ENCODE measurements at regions not wholly inside any gene's neighbourhood (a gene's known extent, or its start where the extent isn't known, plus 50 kb on each side); places are given as distances from the start of the nearest gene placed in this dataset.

- DNase-seq (ENCODE audit: low spot score) (no peak), ATAC-seq (no peak)
- no peak overlapping the region for H3K4me3 Mint-ChIP-seq
- TF ChIP-seq ZNF462 (CRISPR knock-in tag; IDR thresholded peaks at IDR 0.05) (no peak), ZNF114 (CRISPR knock-in tag; IDR thresholded peaks at IDR 0.05) (no peak), JUNB (IDR thresholded peaks at IDR 0.05; ENCODE audit: unreplicated experiment) (no peak), CREB1 (CRISPR knock-in tag; IDR thresholded peaks at IDR 0.05; ENCODE audit: low read depth) (no peak), EZH2 (IDR thresholded peaks at IDR 0.05; ENCODE audit: low read depth, unreplicated experiment) (no peak), REST (IDR thresholded peaks at IDR 0.05; ENCODE audit: unreplicated experiment) (no peak), CTCF (conservative IDR thresholded peaks at IDR 0.05; ENCODE audit: low read depth in 2 of 2) (no peak), POLR2AphosphoS5 (IDR thresholded peaks at IDR 0.05; ENCODE audit: low read depth) (no peak), ZNF331 (CRISPR knock-in tag; IDR thresholded peaks at IDR 0.05; ENCODE audit: low read depth) (no peak), STAT1 (IDR thresholded peaks at IDR 0.05; ENCODE audit: unreplicated experiment) (no peak), ETS1 (IDR thresholded peaks at IDR 0.05) (no peak), EZH2phosphoT487 (IDR thresholded peaks at IDR 0.05; ENCODE audit: unreplicated experiment) (no peak), NANOG (IDR thresholded peaks at IDR 0.05; ENCODE audit: borderline replicate concordance) (no peak)
- Histone ChIP-seq H3F3A (replicated peaks; ENCODE audit: low read depth) (no peaks in the 10 kb centered on the region), H2AFZ (peak overlapping the region; percentile 38; the same call in 1 of the 2 replicates), H3K36me3 (ENCODE audit: insufficient read depth) (no peaks in the 10 kb centered on the region), H3K9me2 (ENCODE audit: insufficient read depth) (peaks cover 2% of the 10 kb centered on the region; the same call in 1 of the 2 replicates), H3K79me2 (replicated peaks; ENCODE audit: insufficient read depth) (no peaks in the 10 kb centered on the region), H3K27ac (ENCODE audit: low read depth) (no peak overlapping the region), H3K4me3 (no peak overlapping the region), H3K27me3 (ENCODE audit: insufficient read depth) (no peaks in the 10 kb centered on the region), H3K4me1 (ENCODE audit: insufficient read depth) (no peaks in the 10 kb centered on the region), H4K20me1 (replicated peaks; ENCODE audit: insufficient read depth) (no peaks in the 10 kb centered on the region), H3K4me2 (no peak overlapping the region)
- 0 out of 3 replicates have a peak, but pooled peaks cover 4% of the 10 kb centered on the region for H3K36me3 Mint-ChIP-seq (ENCODE audit: low read depth)
- H3K4me1 Mint-ChIP-seq: no peaks in the 10 kb centered on the region
- no peaks in the 10 kb centered on the region for H3K27me3 Mint-ChIP-seq (ENCODE audit: insufficient read depth, low read depth, poor library complexity)
- no peak overlapping the region for H3K27ac Mint-ChIP-seq
- H3K9me3 Mint-ChIP-seq: 0 out of 3 replicates have a peak, but pooled peaks cover 10% of the 10 kb centered on the region
Observed at GRCh38 chr20:11001764-11002540, 328.2 kb upstream of the JAG1 start.

Data from GM23338 (cell line).